HG03432 (cell line): ENCODE measurements at regions not wholly inside any gene's neighbourhood (a gene's known extent, or its start where the extent isn't known, plus 50 kb on each side); places are given as distances from the start of the nearest gene placed in this dataset.

Source experiments
- ATAC-seq: cut with Tn5 transposase; IDR thresholded peaks from one replicate; pipeline ENCODE4 v1.9.1; 2021; ENCODE audit warnings: mild to moderate bottlenecking, moderate library complexity; ENCODE audit not compliant: unreplicated experiment

- ATAC-seq: no peak
Measured at GRCh38 chr10:69684020-69684980, 54.3 kb downstream of the FAM241B start.

- no peak for ATAC-seq
Measured at GRCh38 chr10:69684981-69685353, 54.9 kb downstream of the FAM241B start.

GRCh38 chr10:69685426-69685801 lies 55.4 kb downstream of the FAM241B start:
- no peak for ATAC-seq

GRCh38 chr10:69685802-69686585 lies 55.9 kb downstream of the FAM241B start:
- no peak for ATAC-seq

GRCh38 chr10:69686866-69687265 lies 56.8 kb downstream of the FAM241B start:
- no peak for ATAC-seq

GRCh38 chr10:69687426-69687825 lies 57.4 kb downstream of the FAM241B start:
- no peak for ATAC-seq

GRCh38 chr10:69692267-69692666 lies 62.2 kb downstream of the FAM241B start:
- ATAC-seq: no peak

- no peak for ATAC-seq
Measured at GRCh38 chr10:69692891-69693290, 62.8 kb downstream of the FAM241B start.

- no peak for ATAC-seq
Measured at GRCh38 chr10:69693886-69694285, 63.8 kb downstream of the FAM241B start.

GRCh38 chr10:69696073-69696731 lies 66.2 kb downstream of the FAM241B start:
- ATAC-seq: no peak

GRCh38 chr10:69697006-69697405 lies 67.0 kb downstream of the FAM241B start:
- ATAC-seq: no peak

- no peak for ATAC-seq
Measured at GRCh38 chr10:69703256-69703655, 73.2 kb downstream of the FAM241B start.

GRCh38 chr10:69703766-69704630 lies 74.0 kb downstream of the FAM241B start:
- ATAC-seq: no peak

- ATAC-seq: no peak
Measured at GRCh38 chr10:69709366-69709941, 79.4 kb downstream of the FAM241B start.

- ATAC-seq: no peak
Measured at GRCh38 chr10:69710008-69710888, 80.2 kb downstream of the FAM241B start.

- no peak for ATAC-seq
Measured at GRCh38 chr10:69712342-69712741, 82.3 kb downstream of the FAM241B start.

GRCh38 chr10:69714572-69714971 lies 84.5 kb downstream of the FAM241B start:
- no peak for ATAC-seq

- ATAC-seq: no peak
Measured at GRCh38 chr10:69715156-69715898, 85.3 kb downstream of the FAM241B start.
